HG03060 (cell line): ENCODE measurements at regions not wholly inside any gene's neighbourhood (a gene's known extent, or its start where the extent isn't known, plus 50 kb on each side); places are given as distances from the start of the nearest gene placed in this dataset.
A peak's percentile ranks its signal among the peaks of the same experiment; 100 is the strongest.
"Not testable (repeated sequence)": the region's sequence is repeated elsewhere in the genome, so short reads cannot be mapped to it uniquely, and the experiment has no call there.

Experiments used
- ATAC-seq: cut with Tn5 transposase; IDR thresholded peaks from one replicate; pipeline ENCODE4 v1.9.1; 2021; ENCODE audit warnings: low read depth, moderate number of reproducible peaks; ENCODE audit not compliant: unreplicated experiment

GRCh38 chr2:198546122-198546521 is 741.7 kb downstream of the PLCL1 start:
- ATAC-seq: no peak

DNA sequence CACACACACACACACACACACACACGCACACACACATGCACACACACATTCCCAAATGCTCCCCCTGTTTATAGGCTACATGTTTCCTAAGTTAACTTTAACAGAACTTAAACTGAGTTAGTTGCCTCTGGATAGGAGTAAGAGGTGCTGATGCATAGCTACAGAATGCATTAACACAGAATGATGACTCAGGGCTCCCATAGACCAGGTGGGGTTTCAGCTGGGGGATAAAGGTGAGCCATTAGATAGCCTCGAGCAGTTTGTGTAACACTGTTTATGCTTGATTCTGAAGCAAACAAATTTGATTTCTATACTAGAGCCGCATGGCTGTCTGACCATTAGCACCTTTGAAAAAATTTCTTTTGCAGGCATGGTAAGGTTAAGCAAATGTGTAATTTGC is 741.0 kb downstream of the PLCL1 start:
- no peak for ATAC-seq

DNA sequence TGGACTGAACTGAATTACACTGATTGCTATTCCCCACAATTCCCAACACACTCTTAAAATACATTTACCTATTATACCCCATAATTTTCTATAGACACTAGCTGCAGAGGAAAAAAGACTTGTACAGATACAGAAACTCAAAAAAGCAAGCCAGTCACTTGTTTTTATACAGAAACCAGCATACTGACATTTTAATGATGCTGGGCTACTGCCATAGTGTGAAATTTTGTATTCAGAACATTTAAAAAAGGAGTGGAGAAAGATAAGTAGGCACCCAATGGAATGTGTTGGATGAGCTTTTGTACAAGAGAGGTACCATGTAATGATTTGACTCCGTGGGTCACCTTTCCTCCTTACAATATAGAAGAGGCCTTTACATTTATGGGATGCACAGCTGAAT is 740.1 kb downstream of the PLCL1 start:
- no peak for ATAC-seq

GRCh38 chr2:198534756-198535155 is 730.4 kb downstream of the PLCL1 start:
- no peak for ATAC-seq

GRCh38 chr2:198525211-198525969 is 721.0 kb downstream of the PLCL1 start:
- no peak for ATAC-seq

DNA sequence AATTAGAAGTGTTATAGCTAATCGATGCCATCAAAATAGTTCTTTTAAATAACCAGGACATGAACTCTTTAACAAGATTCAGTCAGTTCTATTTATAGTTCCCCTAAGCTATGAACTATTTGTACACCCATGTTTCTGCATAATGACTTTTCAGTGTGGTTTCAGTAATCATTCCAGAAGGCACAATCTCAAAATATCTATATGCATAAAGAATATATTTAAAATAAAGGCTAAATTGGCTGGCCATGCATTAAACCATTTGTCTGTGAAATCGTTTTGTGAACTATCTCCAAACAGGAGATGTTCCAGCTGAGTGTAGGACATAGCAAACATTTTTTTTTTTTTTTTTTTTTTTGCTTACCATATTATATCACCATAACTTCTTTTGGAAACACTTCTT is 719.3 kb downstream of the PLCL1 start:
- ATAC-seq: no peak

DNA sequence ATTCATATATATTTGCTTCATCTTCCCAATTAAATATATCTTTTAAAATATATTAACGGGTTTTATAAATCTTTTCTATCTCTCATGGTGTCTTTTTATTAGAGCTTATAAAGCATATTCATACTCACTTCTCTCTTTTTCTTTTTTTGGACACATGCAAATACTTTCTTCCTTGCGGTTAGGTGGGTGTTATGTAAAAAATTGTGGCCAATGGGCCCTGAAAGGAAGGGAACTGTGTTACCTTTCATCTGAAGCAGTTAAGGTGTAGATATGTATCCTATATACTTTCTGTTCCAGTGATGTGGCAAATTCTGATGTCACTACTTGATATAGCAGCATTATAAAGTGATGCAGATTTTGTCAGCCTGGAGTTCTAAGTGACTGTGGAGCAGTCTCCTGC is 714.5 kb downstream of the PLCL1 start:
- ATAC-seq: peak; percentile 67

- ATAC-seq: no peak
Measured at GRCh38 chr2:198517976-198518375, 713.6 kb downstream of the PLCL1 start.

DNA sequence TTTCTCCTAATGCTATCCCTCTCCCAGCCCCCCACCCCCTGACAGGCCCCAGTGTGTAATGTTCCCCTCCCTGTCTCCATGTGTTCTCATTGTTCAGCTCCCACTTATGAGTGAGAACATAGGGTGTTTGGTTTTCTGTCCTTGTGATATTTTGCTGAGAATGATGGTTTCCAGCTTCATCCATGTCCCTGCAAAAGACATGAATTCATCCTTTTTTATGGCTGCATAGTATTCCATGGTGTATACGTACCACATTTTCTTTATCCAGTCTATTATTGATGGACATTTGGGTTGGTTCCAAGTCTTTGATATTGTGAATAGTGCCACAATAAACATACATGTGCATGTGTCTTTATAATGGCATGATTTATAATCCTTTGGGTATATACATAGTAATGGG is 704.2 kb downstream of the PLCL1 start:
- ATAC-seq: not testable (repeated sequence)

DNA sequence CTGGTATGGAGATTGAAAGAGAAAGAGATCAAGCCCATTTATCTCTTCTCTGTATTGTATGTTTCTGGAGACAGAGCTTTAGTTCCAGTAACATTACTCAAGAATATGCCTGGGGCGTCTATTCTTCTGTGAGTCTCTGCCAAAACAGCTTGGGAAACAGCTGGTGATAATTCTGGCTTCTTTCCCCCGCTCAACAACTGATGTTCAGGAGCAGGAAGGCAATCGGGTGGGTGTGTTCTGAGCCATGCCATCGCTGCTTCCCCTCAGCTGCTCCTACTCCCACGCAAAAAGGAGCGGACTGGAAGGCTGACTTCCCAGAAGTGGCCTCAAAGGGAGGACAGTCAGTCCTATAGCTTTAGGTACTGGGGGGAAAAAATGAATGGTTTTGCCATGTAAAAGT is 695.1 kb downstream of the PLCL1 start:
- ATAC-seq: no peak

DNA sequence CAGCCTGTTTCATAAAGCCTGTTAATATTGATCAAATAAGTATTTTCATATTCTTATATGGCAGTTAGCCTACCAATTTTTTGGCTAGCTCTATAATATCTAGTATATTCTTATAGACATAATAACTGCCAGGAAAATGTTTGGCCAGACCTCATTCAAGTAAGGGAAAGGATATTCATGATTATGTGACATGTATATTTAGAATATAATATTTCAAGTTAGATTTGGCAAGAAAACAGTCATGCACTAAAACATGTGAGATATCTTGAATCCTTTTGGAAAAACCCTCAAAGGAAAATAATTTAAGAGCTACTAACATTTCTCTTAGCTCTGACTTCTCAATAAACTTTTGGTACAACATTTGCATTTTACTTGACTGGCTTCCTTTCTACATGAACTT is 694.1 kb downstream of the PLCL1 start:
- no peak for ATAC-seq

- no peak for ATAC-seq
Measured at GRCh38 chr2:198498048-198498447, 693.7 kb downstream of the PLCL1 start.

DNA sequence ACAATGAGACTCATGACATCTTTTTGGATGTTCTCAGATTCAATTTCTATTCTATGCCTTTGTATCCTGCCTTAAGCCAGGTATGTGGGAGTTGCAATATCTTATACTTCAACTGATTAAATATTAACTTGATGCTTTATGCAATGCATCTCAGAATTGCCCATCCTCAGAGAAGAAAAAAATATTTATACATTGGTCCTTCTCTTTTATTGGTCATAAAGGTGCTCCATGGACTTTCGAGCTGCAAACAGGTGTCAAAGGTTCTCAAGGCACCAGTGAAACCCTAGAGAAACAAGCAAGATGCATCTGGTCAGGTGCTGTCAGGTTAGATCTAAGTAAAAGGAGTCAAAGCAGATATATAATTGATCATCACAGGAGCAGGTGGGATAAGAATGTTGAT is 690.5 kb downstream of the PLCL1 start:
- ATAC-seq: no peak

DNA sequence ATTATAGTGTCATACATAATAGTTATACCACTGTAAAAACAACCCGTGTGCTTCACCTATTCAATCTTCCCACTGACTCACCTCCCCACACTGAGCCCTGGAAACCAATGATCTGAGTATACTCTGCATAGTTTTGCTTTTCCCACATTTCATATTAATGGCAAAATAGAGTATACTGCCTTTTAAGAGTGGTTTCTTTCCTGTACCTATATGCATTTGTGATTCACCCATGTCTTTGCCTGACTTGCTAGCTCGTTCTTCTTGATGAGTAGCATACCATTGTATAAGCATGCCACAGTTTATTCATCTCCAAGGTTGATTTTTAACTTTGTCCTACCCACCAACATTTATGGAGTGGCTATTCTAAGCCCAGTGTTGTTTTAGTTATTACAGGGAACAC is 686.4 kb downstream of the PLCL1 start:
- no peak for ATAC-seq

DNA sequence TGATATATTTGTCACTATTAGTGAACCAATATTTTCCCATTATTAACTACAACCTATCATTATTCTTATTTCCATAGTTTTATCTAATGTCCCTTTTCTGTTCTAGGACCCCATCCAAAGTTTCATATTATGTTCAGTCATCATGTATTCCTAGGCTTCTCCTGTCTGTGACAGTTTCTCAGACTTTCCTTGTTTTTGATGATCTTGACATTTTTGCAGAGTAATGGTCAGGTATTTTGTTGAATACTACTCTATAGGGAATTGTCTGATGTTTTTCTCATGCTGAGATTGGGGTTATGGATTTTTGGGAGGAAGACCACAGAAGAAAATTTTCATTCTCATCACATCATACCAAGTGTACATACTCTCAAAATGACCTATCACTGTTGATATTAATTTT is 684.6 kb downstream of the PLCL1 start:
- no peak for ATAC-seq

- no peak for ATAC-seq
Measured at GRCh38 chr2:198483051-198483450, 678.7 kb downstream of the PLCL1 start.

DNA sequence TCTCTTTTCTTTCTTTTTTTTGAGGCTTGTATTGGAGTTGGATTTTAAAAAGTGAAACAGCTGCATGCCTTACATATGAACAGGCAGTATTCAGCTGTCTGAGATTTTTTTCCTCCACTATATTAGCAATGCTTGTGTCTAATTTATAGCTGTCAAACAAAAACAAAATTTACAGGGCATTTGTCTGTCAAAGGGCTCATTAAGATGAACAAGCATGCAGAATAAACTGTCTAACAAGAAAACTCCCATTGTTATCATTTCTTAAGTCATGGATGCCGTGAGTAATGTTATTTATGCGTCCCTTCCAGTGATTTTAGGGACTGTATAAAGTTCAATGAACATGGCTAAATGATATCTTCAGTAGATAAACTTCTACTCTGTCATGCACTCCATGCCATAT is 674.7 kb downstream of the PLCL1 start:
- ATAC-seq: no peak

DNA sequence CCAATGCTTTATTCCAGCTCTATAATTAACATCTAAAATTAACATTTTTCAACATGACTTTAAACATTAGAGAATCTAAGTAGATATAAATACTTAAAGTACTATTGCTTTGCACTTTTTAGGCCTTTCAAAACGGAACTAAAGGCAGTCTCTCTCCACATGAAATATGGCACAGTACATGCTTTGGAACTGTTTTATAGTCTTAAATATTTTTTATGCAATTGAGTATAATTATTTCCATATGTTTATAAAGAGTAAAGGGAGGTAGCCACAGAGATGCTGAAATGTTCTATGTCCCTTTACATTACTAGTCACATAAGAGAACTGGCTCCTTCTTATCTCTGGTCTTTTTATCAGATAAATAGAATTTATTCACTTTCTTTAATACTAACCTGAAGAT is 674.0 kb downstream of the PLCL1 start:
- ATAC-seq: no peak

- no peak for ATAC-seq
Measured at GRCh38 chr2:198476007-198476406, 671.6 kb downstream of the PLCL1 start.

DNA sequence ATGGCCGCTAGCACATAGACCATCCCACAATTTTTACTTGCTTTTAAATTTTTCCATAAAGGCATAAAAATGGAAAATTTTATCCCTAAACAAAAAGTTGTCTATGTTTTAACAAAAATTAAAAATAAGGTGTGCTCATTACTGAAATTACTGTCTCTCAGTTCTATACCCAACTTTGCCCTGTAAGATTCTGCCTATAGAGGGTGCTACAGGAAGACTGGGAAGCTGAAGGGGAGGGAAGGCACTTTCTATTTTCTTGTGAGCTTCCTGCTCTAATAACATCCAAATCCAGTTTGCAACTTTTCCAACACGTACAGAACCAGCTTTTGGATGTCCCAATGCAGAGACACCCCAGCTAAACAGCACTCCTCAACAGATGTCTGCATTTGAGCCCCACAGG is 666.9 kb downstream of the PLCL1 start:
- ATAC-seq: no peak

DNA sequence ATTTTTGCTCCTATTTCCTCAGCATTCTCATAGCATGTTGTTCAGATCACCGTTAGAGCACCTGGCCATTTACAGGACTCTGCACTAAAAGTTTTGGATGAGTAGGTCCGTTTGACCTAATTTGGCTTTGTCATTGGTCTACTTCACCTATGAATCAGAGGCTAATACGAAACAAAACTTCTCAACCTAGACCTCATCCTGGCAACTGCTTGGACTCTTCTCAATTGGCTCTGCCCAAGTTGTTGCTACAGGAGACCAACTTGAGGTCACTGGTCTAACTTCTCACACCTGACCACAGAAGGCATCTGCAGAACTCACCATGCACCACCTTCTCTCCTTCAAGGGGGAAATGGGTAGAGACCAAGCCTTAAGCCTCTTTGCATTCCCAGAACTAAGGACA is 663.7 kb downstream of the PLCL1 start:
- no peak for ATAC-seq

DNA sequence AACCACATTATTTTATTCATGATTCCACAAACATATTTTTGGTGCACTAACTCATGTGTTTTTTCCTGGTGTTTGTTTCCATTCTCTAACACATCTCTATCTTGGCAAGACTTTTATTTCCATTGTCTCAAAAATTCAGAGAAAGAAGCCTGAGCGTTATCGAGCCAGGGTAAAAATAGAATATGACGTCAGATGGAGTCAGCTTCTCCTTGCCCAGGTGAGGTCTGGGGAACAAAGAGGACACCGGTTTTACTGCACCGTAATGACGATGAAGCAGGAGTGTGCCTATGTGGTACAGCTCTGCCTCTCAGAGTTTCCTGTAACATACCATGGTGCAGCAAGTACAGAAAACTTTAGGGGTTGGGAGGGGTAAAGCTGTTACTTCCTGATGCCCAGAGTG is 661.6 kb downstream of the PLCL1 start:
- no peak for ATAC-seq

DNA sequence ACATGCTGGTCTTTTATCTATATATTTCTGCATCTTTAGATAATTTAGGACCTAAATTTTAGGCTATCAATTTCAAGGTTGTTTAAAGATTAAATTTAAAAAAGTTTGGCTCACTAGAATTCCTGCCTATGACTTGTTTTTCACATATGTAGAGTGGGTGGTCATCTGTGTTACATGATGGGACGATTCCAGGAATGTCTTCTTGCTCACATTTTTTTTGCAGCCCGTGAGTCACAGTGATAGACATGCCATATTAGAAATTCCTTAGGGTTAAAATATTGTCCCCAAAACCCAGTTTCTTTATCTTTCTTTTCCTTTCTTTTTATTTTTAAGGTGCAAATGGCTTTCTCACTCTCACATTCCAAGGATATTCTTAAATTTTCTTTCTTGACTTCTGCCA is 652.0 kb downstream of the PLCL1 start:
- ATAC-seq: no peak
